Activated CD8-positive, alpha-beta memory T cell treated with anti-CD3 and anti-CD28 coated beads, Interleukin-2, amount 50 U/mL, for 4 hours (primary cell): ENCODE measurements at regions not wholly inside any gene's neighbourhood (a gene's known extent, or its start where the extent isn't known, plus 50 kb on each side); places are given as distances from the start of the nearest gene placed in this dataset.

Experiments
- DNase-seq: peaks from one replicate; pipeline ENCODE4 v3.0.0-alpha.2; 2020

- no peak for DNase-seq
These were observed 650.8 kb upstream of the CELF2 start for GRCh38 chr10:10366836-10367235.

DNA sequence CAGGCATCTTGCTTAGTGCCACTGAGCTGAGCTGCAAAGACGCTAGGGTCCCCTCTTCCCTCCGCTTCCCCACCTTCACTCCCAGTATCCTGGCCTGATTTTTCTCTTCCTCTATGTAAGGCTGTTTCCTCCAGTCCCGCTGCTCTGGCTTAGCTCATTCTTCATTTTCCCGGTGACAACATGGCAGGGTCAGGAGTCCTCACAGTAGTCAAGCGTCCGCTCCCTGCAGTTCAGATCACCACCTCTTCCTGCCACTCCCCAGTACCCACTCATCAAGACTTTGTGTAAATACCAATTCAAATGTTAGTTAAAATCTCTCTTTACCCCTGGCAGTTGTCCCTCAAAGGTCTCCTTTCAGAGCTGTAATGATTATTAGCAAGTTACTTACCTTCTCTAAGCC lies 650.4 kb upstream of the CELF2 start:
- no peak for DNase-seq

GRCh38 chr10:10368951-10369576 lies 648.6 kb upstream of the CELF2 start:
- DNase-seq: no peak

- DNase-seq: no peak
These were observed 631.8 kb upstream of the CELF2 start for GRCh38 chr10:10385831-10386230.

DNA sequence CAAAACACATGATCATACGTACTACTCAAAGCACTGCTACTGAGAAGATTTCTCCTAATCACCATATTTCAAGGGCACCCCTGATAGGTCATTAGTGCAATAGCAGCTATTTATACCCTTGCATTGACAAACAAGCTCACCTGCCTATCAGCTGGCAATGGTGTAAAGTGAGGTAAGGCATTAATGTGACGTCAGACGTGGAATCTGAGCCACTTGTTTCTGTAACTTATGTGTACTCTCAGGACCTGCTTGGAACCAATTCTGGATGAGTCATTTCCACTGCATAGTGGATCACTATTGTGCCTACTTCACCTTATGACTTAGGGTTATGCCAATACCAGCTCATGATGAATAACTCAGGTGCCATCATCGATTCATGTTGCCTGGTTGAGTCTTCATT lies 628.5 kb upstream of the CELF2 start:
- no peak for DNase-seq

GRCh38 chr10:10392511-10392910 lies 625.2 kb upstream of the CELF2 start:
- DNase-seq: no peak

DNA sequence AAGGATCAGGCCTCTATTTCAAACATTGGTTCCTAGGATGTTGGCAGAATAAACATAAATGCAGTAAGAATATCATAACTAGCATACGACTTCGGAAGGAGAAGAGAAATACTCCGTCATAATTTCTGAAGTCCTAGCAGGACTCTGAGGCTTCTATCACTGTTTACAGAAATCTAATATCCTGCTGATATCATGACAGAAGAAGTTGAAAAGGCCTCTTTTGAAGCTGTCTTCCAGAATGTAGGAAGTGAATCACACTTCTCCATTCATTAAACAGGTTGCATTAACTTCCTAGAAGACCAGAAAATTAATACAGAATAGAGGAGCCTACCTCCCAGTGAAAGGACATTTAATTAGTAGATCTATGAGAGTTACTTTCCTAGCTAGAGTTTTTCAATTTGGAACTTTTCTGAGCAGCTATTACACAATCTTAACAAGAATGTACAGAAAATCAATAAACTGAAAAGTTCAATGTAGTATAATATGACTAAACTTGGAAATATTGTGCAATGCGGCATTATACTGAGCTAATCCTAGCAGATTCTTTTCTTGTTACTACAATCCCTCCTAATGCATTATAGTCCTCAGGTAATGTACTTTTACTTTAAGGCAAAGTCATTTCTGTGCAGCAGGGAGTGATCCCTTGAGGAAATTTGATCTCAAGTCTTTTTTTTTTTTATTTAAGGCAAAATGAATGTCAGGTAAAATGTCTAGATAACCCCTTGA lies 622.6 kb upstream of the CELF2 start:
- no peak for DNase-seq

- DNase-seq: no peak
These were observed 621.1 kb upstream of the CELF2 start for GRCh38 chr10:10396601-10397000.

GRCh38 chr10:10397906-10398305 lies 619.8 kb upstream of the CELF2 start:
- no peak for DNase-seq

DNA sequence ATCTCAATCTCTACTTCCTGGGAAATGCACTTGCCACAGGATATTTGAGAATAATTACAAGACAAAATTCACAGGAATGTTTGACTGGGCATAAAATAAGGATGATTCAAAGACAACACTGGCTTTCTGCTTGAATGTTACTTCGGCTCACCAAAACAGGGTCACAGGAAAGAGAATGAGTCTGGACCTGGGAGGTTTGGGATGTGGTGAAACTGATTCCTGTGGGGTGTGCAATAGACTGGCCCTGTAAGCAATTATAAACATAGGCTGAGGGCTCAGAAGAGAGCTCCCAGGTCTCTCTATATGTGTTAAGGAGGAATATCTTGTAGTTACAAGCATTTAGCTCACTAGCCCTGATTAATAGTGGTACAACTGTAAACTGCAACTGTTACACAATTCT lies 613.9 kb upstream of the CELF2 start:
- DNase-seq: no peak

DNA sequence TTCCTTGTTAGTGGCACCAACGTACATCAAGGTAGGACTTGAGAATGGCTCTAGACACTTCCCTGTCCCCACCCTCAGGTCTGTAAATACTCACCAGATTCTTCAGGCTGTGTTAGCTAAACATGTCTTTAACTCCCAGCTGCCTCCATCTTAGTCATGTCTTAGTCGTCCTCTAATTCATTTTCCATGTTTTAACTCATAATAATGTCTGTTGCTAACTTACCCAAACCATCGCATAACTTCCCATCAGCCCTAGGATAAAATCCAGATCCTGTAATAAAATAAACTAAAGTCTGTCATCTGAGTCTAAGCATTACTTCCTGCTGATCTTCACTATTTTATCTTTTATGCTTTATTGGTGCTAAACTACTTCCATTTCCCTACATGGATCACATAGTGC lies 600.0 kb upstream of the CELF2 start:
- no peak for DNase-seq

- DNase-seq: no peak
These were observed 599.3 kb upstream of the CELF2 start for GRCh38 chr10:10418387-10418786.

- no peak for DNase-seq
These were observed 596.6 kb upstream of the CELF2 start for GRCh38 chr10:10421071-10421470.

DNA sequence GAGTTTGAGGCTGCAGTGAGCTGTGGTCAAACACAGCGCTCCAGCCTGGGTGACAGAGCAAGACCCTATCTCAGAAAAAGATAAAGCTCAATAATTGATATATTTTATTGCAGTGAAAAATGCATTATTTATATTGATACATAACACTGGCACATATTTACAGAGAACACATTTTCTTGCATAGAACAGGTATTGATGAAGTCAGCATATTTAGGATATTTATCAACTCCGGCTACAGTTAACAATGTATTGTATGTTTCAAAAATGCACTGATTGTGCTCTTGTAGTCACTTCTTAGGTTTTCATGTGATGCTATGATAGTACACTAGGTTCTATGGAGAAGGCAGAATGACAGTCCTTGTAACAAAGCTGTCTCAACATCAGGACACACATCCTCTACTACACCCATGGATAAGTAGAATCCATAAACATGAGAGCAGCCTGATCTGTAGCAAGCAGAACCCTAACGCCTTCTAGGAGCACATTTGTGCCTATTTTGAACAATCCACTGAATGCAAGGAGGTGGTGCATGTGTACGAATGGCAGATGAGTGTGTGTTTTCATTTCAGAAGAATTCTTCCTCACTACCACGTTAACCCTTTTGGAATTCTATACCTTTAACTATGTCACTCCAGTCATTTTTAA lies 586.1 kb upstream of the CELF2 start:
- no peak for DNase-seq

- no peak for DNase-seq
These were observed 585.2 kb upstream of the CELF2 start for GRCh38 chr10:10432296-10433035.

DNA sequence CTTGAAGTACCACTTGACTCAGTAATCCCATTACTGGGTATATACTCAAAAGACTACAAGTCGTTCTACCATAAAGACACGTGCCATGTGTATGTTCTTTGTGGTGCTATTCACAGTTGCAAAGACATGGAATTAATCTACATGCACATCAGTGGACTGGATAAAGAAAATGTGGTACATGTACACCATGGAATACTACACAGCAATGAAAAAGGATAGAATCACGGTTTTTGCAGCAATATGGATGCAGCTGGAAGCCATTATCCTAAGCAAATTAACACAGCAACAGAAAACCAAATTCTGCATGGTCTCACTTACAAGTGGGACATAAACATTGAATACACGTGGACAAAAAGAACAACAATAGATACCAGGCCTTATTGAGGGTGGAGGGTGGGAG lies 583.4 kb upstream of the CELF2 start:
- no peak for DNase-seq

- no peak for DNase-seq
These were observed 579.8 kb upstream of the CELF2 start for GRCh38 chr10:10437886-10438285.

- DNase-seq: no peak
These were observed 579.2 kb upstream of the CELF2 start for GRCh38 chr10:10438335-10439100.

GRCh38 chr10:10456856-10457255 lies 560.8 kb upstream of the CELF2 start:
- DNase-seq: no peak

DNA sequence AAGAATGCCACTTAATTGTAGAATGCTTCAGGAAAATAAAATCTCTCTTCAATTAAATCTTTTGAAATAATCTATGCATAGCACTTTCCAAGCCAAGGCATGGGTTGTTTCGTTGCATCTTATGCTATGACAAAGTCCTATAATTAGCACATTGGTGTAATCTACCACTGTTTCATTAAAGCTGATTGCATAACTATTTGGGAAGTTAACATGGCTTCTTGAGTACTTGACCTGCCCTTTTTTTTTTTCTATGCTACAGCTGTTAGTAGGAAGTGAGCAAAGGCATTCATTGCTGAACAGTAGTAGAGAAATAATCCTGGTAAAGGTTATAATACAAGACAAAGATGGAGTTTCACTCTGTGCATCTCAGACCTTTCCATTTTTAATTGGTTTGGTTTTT lies 557.2 kb upstream of the CELF2 start:
- DNase-seq: no peak

GRCh38 chr10:10462151-10462941 lies 555.3 kb upstream of the CELF2 start:
- DNase-seq: no peak

DNA sequence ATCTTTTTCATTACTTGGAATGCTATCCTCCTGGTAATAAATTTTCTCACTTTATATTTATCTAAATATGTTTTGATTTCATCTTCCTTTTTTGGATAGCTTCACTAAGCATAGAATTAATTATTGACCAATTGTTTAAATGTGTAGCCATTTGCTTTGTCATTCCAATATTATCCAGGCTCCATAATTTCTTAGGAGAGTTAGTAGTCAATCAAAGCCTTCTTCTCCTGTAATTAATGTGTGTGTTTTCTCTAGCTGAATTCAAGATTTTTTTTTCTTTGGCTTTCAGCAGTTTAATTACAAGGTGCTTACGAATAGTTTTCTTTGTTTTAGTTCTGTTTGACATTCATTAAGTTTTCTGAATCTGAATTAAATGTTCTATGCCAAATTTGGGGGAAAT lies 545.9 kb upstream of the CELF2 start:
- DNase-seq: no peak
